ENCODE measurements at regions not wholly inside any gene's neighbourhood (a gene's known extent, or its start where the extent isn't known, plus 50 kb on each side); places are given as distances from the start of the nearest gene placed in this dataset.

DNA sequence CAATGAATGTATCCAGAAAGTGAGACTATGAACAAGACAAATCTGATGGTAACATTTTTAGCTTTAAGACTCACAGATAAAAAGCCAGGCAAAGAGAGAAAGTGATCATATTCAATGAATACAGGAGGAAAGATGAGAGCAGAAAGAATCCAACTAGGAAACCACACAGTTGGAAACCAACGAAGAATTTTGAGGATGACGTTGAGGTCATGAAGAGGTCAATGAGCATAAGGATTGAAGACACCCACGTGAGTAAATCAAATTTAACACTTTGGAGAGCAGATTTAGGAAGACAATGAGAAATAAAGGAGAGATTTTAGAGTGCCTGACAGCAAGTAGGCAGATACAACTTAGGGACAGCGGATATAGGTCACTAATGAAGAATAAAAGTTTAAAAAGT lies 948.1 kb downstream of the KCNJ2 start:
- intact Hi-C loops (cut with DNase I) = loop anchor here in 9 of 10 donors (5.0 to 10.0 kb wide), 7 partner anchors 337 to 1427 kb away; no protein-coding TSS in a partner anchor
- no peak overlapping the region for H3K4me3 ChIP-seq
- 38 to 41% methylated on average over 4 of the region's 4 CpGs for WGBS, 2 donors
- peaks cover 0 to 5% (median 0%) of the 10 kb centered on the region in 7 donors for H3K27me3 ChIP-seq
- no peak overlapping the region for H3K27ac ChIP-seq
- ATAC-seq (no peak), DNase-seq (no peak)
- no peaks in the 10 kb centered on the region for H3K4me1 ChIP-seq
- no peaks in the 10 kb centered on the region for H3K36me3 ChIP-seq
- TF ChIP-seq, protein P1, sequence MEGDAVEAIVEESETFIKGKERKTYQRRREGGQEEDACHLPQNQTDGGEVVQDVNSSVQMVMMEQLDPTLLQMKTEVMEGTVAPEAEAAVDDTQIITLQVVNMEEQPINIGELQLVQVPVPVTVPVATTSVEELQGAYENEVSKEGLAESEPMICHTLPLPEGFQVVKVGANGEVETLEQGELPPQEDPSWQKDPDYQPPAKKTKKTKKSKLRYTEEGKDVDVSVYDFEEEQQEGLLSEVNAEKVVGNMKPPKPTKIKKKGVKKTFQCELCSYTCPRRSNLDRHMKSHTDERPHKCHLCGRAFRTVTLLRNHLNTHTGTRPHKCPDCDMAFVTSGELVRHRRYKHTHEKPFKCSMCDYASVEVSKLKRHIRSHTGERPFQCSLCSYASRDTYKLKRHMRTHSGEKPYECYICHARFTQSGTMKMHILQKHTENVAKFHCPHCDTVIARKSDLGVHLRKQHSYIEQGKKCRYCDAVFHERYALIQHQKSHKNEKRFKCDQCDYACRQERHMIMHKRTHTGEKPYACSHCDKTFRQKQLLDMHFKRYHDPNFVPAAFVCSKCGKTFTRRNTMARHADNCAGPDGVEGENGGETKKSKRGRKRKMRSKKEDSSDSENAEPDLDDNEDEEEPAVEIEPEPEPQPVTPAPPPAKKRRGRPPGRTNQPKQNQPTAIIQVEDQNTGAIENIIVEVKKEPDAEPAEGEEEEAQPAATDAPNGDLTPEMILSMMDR (IDR thresholded peaks at IDR 0.05) = no peak
- H3K9me3 ChIP-seq = no peaks in the 10 kb centered on the region

DNA sequence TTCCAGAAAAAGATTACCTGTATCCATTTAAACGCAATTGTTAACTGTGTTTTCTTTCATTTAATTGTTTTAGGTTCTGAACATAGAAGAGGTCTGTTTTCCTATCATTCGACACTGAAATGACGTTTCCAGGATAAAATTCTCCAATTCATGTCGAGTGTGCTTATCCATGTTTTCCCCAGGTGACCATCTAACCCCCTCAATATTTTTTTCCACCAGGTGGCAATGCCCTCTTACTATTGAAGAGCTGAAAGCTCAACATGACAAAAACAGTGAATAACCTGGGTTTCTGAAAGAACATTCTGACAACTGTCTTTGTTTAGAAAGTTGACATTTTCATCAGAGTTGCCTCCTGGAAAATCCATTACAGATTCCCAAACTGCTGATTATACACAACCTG lies 948.7 kb downstream of the KCNJ2 start:
- intact Hi-C loops (cut with DNase I) = loop anchor here in 9 of 10 donors (2.0 to 10.0 kb wide), 8 partner anchors 337 to 1427 kb away; no protein-coding TSS in a partner anchor
- ATAC-seq = no peak
- H3K27me3 ChIP-seq = peaks cover 0 to 5% (median 0%) of the 10 kb centered on the region in 7 donors
- 63 to 66% methylated on average over 4 of the region's 4 CpGs for WGBS, 2 donors
- no peaks in the 10 kb centered on the region for H3K4me1 ChIP-seq
- TF ChIP-seq, protein P1 (IDR thresholded peaks at IDR 0.05) = peak; percentile 15 to 56 (median 45)
- H3K4me3 ChIP-seq = no peak overlapping the region
- no peak overlapping the region for H3K27ac ChIP-seq
- H3K9me3 ChIP-seq = no peaks in the 10 kb centered on the region
- H3K36me3 ChIP-seq = no peaks in the 10 kb centered on the region
- DNase-seq = no peak

DNA sequence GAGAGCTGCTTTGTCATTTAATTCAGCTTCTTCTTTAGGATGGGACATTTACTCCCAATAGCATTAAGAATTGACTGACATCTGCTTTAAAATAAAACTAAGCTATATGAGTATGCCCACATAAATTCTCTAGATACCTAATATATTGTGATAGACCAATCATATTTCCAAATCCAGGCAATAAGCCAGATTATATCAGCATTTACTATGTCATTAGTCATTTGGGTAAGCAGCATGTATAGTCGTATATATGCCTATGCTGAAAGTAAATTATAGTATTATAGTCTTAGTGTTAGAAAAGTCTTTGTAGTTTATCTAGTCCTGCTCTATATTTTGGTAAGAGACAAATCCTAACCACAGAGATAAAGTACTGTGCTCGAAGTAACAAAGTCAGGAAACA lies 958.1 kb downstream of the KCNJ2 start:
- WGBS, 2 donors = 70% methylated on average over 2 of the region's 2 CpGs

DNA sequence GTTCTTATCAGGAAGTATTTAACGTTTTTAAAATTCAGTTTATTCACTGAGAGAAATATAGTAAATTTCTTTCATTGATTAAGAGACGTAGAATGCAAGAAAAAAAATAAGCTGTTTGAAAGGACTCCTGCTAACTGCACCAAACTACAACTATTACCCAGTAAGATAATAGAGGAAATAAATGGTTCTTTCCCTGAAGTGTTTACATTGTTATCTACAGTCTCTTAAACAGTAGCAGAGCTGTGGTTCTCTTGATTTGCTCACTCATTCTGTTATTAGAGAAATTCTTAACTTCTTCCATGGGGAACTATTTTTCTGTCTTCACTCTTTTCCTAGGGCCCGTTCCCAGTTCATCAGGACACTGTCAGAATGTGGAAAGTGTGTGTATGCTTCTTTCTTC lies 973.0 kb downstream of the KCNJ2 start:
- DNase-seq (no peak), ATAC-seq (no peak)
- Histone ChIP-seq H3K4me3 (no peak overlapping the region), H3K36me3 (no peaks in the 10 kb centered on the region), H3K27ac (no peak overlapping the region), H3K4me1 (no peaks in the 10 kb centered on the region), H3K27me3 (no peaks in the 10 kb centered on the region), H3K9me3 (peaks cover 0 to 3% (median 0%) of the 10 kb centered on the region in 11 donors)
- intact Hi-C loops (cut with DNase I) = no loop called here
- TF ChIP-seq, protein P1 (IDR thresholded peaks at IDR 0.05) = no peak
- 38 to 42% methylated on average over 3 of the region's 3 CpGs for WGBS, 2 donors

More for the DNA sequence above, 958.1 kb downstream of the KCNJ2 start:
- Histone ChIP-seq H3K4me1 (no peaks in the 10 kb centered on the region), H3K4me3 (no peak overlapping the region), H3K9me3 (peaks cover 0 to 6% (median 0%) of the 10 kb centered on the region in 11 donors), H3K27me3 (no peaks in the 10 kb centered on the region), H3K27ac (no peak overlapping the region), H3K36me3 (no peaks in the 10 kb centered on the region)
- intact Hi-C loops (cut with DNase I) = no loop called here
- ATAC-seq (no peak), DNase-seq (no peak)
- TF ChIP-seq, protein P1 (IDR thresholded peaks at IDR 0.05) = no peak
